Heart left ventricle (tissue), 13 donors: ENCODE measurements at regions not wholly inside any gene's neighbourhood (a gene's known extent, or its start where the extent isn't known, plus 50 kb on each side); places are given as distances from the start of the nearest gene placed in this dataset.

Experiments used
- POLR2A ChIP-seq, 2 donors: fragments of 450-650 bp; IDR thresholded peaks; one replicate each; pipeline ENCODE4 v1.6.1; 2017; ENCODE audit warnings: antibody characterized with exemption in 2 of 2, mild to moderate bottlenecking in 2 of 2, moderate library complexity in 2 of 2
- TF ChIP-seq, protein P1 (sequence below), 12 donors: fragments of 200-600 bp; sonication (generic) in 4 of 12; IDR thresholded peaks; one replicate each; pipeline versions ENCODE4 v1.5.0 to v1.8.0; 2018 to 2022; ENCODE audit warnings: antibody characterized with exemption in 12 of 12, mild to moderate bottlenecking in 5 of 12
- donor health status: ischemic (EF 13 %, LVEDD 7.1; RV severe dilation, severe dysfunction).
- donor health status: DM: no; HTN: yes; CAD: no.
- donor health status: DM: no; HTN: no; CAD: no.
- donor health status: ischemic (EF 25% LVEDD 6.9; RV normal size, moderate dysfunction).
- donor health status: ischemic (EF 25% LVEDD 5.7; RV mildly dilated, moderate dysfunction).
- donor health status: ischemic (EF 35%, LVEDD 5.7; RV mildly dilated, moderate dysfunction).
- donor health status: nonischemic (EF 11% LVEDD 7.7; RV severe dilation, severe dysfunction).
- donor health status: DM: yes; HTN: yes; CAD: no.
- donor health status: PGD.
- donor health status: ischemic (EF 29% LVEDD 5.4; RV normal size, mild dysfunction).
- donor health status: nonischemic (EF 23%, LVEDD 6.1; RV moderate dilation, normal function).

DNA sequence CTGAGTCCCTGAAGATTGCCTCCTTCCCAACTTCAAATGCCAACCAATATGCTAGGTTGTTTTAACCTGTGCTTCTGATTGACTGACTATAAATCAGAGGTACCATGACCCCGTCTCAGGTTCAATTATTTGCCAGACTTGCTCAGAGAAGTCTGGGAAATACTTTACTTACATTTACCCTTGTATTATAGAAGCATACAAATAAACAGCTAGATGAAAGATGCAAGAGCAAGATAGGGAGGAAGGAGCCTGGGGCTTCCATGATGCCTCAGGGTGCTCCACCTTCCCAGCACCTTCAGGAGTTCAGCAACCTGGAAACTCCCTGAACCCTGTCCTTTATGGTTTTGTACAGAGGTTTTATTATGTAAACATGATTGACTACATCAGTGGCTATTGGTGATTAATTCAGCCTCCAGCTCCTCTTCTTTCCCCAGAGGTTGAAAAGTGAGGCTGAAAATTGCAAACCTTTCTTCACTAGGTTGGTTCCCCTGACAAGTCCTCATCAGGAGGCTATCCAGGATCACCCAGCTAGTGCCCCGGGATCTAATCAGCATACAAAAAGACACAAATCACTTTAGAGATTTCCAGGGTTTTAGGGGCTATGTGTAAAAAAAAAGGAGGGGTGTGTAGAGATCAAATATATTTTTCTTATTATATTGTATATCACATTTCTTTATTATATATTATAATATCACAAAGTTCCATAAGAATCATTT lies 547.7 kb downstream of the EPM2A start:
- TF ChIP-seq, protein P1, sequence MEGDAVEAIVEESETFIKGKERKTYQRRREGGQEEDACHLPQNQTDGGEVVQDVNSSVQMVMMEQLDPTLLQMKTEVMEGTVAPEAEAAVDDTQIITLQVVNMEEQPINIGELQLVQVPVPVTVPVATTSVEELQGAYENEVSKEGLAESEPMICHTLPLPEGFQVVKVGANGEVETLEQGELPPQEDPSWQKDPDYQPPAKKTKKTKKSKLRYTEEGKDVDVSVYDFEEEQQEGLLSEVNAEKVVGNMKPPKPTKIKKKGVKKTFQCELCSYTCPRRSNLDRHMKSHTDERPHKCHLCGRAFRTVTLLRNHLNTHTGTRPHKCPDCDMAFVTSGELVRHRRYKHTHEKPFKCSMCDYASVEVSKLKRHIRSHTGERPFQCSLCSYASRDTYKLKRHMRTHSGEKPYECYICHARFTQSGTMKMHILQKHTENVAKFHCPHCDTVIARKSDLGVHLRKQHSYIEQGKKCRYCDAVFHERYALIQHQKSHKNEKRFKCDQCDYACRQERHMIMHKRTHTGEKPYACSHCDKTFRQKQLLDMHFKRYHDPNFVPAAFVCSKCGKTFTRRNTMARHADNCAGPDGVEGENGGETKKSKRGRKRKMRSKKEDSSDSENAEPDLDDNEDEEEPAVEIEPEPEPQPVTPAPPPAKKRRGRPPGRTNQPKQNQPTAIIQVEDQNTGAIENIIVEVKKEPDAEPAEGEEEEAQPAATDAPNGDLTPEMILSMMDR (IDR thresholded peaks at IDR 0.05) = no peak
- TF ChIP-seq POLR2A (IDR thresholded peaks at IDR 0.05) = no peak
